ENCODE measurements at regions not wholly inside any gene's neighbourhood (a gene's known extent, or its start where the extent isn't known, plus 50 kb on each side); places are given as distances from the start of the nearest gene placed in this dataset.

DNA sequence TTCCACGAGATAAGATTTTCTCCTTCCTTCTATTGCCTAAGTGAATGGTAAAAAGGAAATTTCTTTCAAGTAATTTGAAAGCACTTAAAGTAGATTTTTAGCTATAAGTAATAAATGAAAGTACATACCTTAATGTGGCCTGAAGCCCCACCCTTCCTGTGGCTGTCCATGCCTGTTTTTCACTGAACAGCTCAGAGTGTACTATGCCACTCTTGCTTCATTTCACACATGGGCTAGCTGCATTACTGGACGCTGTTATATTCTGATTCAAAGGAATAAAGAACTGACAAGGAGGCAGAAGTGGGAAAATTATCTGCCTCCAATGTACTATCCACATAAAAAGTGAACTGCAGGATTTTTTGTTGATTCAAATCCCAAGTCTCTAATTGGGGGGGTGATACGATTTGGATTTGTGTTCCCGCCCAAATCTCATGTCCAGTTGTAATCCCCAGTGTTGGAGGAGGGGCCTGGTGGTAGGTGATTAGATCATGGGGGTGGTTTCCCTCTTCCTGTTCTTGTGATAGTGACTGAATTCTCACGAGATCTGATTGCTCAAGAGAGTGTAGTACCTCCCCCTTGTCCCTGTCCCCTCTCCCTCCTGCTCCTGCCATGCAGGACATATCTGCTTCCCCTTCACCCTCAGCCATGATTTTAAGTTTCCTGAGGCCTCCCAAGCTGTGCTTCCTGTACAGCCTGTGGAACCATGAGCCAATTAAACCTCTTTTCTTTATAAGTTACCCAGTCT lies 154.7 kb upstream of the SGCG start:
- no peak overlapping the region for H3K4me3 ChIP-seq (ENCODE audit: low read depth, low read length)
- no peak overlapping the region for H3K4me2 ChIP-seq (ENCODE audit: low read length)
- peaks cover 2% of the 10 kb centered on the region for H3K9me3 ChIP-seq (ENCODE audit: insufficient read depth, low read depth, low read length)
- H4K91ac ChIP-seq (ENCODE audit: low read depth, low read length): no peak overlapping the region
- no peaks in the 10 kb centered on the region for H3K36me3 ChIP-seq (ENCODE audit: control insufficient read depth in 1 of 2, insufficient read depth in 2 of 2, low read length in 2 of 2)
- H2AFZ ChIP-seq (ENCODE audit: insufficient read depth, low read length, poor library complexity): no peak overlapping the region
- H3K79me1 ChIP-seq (ENCODE audit: low read length): no peaks in the 10 kb centered on the region
- DNase-seq: no peak
- H3K4me1 ChIP-seq (ENCODE audit: control insufficient read depth in 1 of 2, insufficient read depth in 2 of 2, low read length in 2 of 2): no peaks in the 10 kb centered on the region
- no peak overlapping the region for H4K12ac ChIP-seq (ENCODE audit: low read depth, low read length)
- H3K9ac ChIP-seq (ENCODE audit: low read length): no peak overlapping the region
- H3K27ac ChIP-seq (ENCODE audit: low read depth, low read length): no peak overlapping the region
- H3K18ac ChIP-seq (ENCODE audit: low read length): no peak overlapping the region
- H3K14ac ChIP-seq (ENCODE audit: low read length): no peak overlapping the region
- no peaks in the 10 kb centered on the region for H3K27me3 ChIP-seq (ENCODE audit: insufficient read depth, low read length)
- H2BK5ac ChIP-seq (ENCODE audit: low read depth, low read length, poor library complexity): no peak overlapping the region
- no peak overlapping the region for H3K23ac ChIP-seq (ENCODE audit: low read length)
- H3K79me2 ChIP-seq (ENCODE audit: control insufficient read depth, insufficient read depth, low read length, poor library complexity): no peaks in the 10 kb centered on the region
- H3K4ac ChIP-seq (ENCODE audit: low read depth, low read length): no peak overlapping the region
- H4K8ac ChIP-seq (ENCODE audit: low read depth, low read length): no peak overlapping the region
- H2BK12ac ChIP-seq (ENCODE audit: low read length): no peak overlapping the region
- H2BK120ac ChIP-seq (ENCODE audit: insufficient read depth, low read length, poor library complexity): no peak overlapping the region
- no CpG with 5 or more reads among the region's 5 CpGs for WGBS (ENCODE audit: extremely low coverage, insufficient coverage, insufficient read length)
- H2AK5ac ChIP-seq (ENCODE audit: low read length): no peak overlapping the region

DNA sequence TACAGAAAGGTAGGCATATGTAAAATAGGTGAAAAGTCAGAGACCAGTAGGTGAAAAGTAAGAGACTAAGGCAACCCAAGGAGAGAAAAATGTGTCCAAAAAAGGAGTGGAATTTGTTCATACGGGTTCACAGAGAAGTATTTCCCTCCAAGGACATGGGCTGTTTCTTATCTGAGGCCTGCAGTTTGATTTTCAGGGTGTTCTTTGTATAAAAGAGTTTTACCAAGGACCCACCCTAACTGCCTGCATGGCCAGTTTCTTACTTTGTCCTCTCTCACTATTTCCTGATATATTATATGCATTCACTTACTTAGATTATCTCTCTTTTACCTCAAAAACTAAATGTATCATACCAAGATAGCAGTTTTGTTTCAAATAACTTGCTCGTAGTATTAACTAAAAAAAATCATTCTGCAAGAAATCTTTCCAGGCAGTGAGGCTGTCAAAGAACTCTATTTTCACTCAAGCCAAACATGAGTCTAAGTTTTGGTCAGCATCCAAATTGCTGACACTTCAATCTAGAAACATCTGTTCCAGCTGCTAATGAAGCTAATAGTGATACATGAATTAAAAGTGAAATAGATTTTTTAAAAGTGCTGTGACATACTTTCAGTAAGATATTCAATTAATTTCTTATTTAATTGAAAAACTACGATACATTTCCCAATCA lies 141.4 kb upstream of the SGCG start:
- WGBS (ENCODE audit: extremely low coverage, insufficient coverage, insufficient read length): no CpG with 5 or more reads among the region's 3 CpGs

DNA sequence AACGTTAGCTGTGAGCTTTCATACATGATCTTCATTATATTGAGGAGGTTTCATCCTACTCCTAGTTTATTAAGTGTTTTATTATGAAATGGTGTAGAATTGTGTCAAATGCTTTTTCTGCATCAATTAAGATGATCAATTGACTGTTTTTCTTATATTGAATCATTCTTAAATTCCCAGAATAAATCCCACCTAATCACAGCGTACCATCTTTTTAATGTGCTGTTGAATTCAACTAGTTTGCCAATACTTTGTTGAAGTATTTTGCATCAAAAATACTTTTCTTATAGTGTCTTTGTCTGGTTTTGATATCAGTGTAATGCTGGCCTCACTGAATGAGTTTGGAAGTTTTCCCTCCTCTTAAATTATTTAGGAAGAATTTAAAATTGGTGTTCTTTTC lies 138.6 kb upstream of the SGCG start:
- Histone ChIP-seq H3K79me1 (ENCODE audit: low read length) (no peaks in the 10 kb centered on the region), H3K79me2 (ENCODE audit: control insufficient read depth, insufficient read depth, low read length, poor library complexity) (no peaks in the 10 kb centered on the region), H2AFZ (ENCODE audit: insufficient read depth, low read length, poor library complexity) (no peak overlapping the region), H3K27ac (ENCODE audit: low read depth, low read length) (no peak overlapping the region), H3K27me3 (ENCODE audit: insufficient read depth, low read length) (no peaks in the 10 kb centered on the region), H3K9me3 (ENCODE audit: insufficient read depth, low read depth, low read length) (no peaks in the 10 kb centered on the region), H3K18ac (ENCODE audit: low read length) (no peak overlapping the region), H3K4ac (ENCODE audit: low read depth, low read length) (no peak overlapping the region), H3K4me3 (ENCODE audit: low read depth, low read length) (no peak overlapping the region), H3K9ac (ENCODE audit: low read length) (no peak overlapping the region), H2BK120ac (ENCODE audit: insufficient read depth, low read length, poor library complexity) (no peak overlapping the region), H3K4me2 (ENCODE audit: low read length) (no peak overlapping the region), H2BK12ac (ENCODE audit: low read length) (no peak overlapping the region), H2BK5ac (ENCODE audit: low read depth, low read length, poor library complexity) (no peak overlapping the region), H4K12ac (ENCODE audit: low read depth, low read length) (no peak overlapping the region), H4K91ac (ENCODE audit: low read depth, low read length) (no peak overlapping the region), H3K23ac (ENCODE audit: low read length) (no peak overlapping the region), H3K14ac (ENCODE audit: low read length) (no peak overlapping the region), H3K36me3 (ENCODE audit: control insufficient read depth in 1 of 2, insufficient read depth in 2 of 2, low read length in 2 of 2) (no peaks in the 10 kb centered on the region), H3K4me1 (ENCODE audit: control insufficient read depth in 1 of 2, insufficient read depth in 2 of 2, low read length in 2 of 2) (no peaks in the 10 kb centered on the region), H2AK5ac (ENCODE audit: low read length) (no peak overlapping the region), H4K8ac (ENCODE audit: low read depth, low read length) (no peak overlapping the region)
- WGBS (ENCODE audit: extremely low coverage, insufficient coverage, insufficient read length): no CpG with 5 or more reads among the region's 2 CpGs
- no peak for DNase-seq

More for the DNA sequence above, 141.4 kb upstream of the SGCG start:
- no peak overlapping the region for H3K4me3 ChIP-seq (ENCODE audit: low read depth, low read length)
- H2AFZ ChIP-seq (ENCODE audit: insufficient read depth, low read length, poor library complexity): no peak overlapping the region
- peak in 1 of 2 donors; percentile 80 for DNase-seq
- no peak overlapping the region for H2BK120ac ChIP-seq (ENCODE audit: insufficient read depth, low read length, poor library complexity)
- H3K79me2 ChIP-seq (ENCODE audit: control insufficient read depth, insufficient read depth, low read length, poor library complexity): no peaks in the 10 kb centered on the region
- H4K91ac ChIP-seq (ENCODE audit: low read depth, low read length): no peak overlapping the region
- no peak overlapping the region for H3K18ac ChIP-seq (ENCODE audit: low read length)
- no peaks in the 10 kb centered on the region for H3K9me3 ChIP-seq (ENCODE audit: insufficient read depth, low read depth, low read length)
- no peak overlapping the region for H3K23ac ChIP-seq (ENCODE audit: low read length)
- H3K9ac ChIP-seq (ENCODE audit: low read length): no peak overlapping the region
- H3K27me3 ChIP-seq (ENCODE audit: insufficient read depth, low read length): no peaks in the 10 kb centered on the region
- H3K14ac ChIP-seq (ENCODE audit: low read length): no peak overlapping the region
- no peak overlapping the region for H2BK12ac ChIP-seq (ENCODE audit: low read length)
- no peak overlapping the region for H4K12ac ChIP-seq (ENCODE audit: low read depth, low read length)
- H4K8ac ChIP-seq (ENCODE audit: low read depth, low read length): no peak overlapping the region
- H3K4ac ChIP-seq (ENCODE audit: low read depth, low read length): no peak overlapping the region
- no peak overlapping the region for H3K27ac ChIP-seq (ENCODE audit: low read depth, low read length)
- H2BK5ac ChIP-seq (ENCODE audit: low read depth, low read length, poor library complexity): no peak overlapping the region
- H3K4me1 ChIP-seq (ENCODE audit: control insufficient read depth in 1 of 2, insufficient read depth in 2 of 2, low read length in 2 of 2): no peaks in the 10 kb centered on the region
- no peak overlapping the region for H3K4me2 ChIP-seq (ENCODE audit: low read length)
- no peak overlapping the region for H2AK5ac ChIP-seq (ENCODE audit: low read length)
- H3K79me1 ChIP-seq (ENCODE audit: low read length): no peaks in the 10 kb centered on the region
- no peaks in the 10 kb centered on the region for H3K36me3 ChIP-seq (ENCODE audit: control insufficient read depth in 1 of 2, insufficient read depth in 2 of 2, low read length in 2 of 2)

DNA sequence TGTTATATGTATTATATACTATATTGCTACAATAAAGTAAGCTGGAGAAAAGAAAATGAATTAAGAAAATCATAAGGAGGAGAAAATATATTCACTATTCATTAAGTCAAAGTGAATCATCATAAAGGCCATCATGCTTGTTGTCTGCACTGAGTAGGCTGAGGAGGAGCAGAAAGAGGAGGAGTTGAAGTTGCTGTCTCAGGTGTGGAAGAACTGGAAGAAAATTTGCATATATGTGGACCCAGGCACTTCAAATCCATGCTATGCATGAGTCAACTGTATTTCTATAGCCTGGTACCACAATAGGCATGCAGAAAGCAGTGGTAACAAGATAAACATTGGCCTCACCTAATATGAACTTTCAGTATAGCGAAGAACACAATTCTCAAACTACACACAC lies 135.9 kb upstream of the SGCG start:
- Histone ChIP-seq H2AFZ (ENCODE audit: insufficient read depth, low read length, poor library complexity) (no peak overlapping the region), H3K79me2 (ENCODE audit: control insufficient read depth, insufficient read depth, low read length, poor library complexity) (no peaks in the 10 kb centered on the region), H3K18ac (ENCODE audit: low read length) (no peak overlapping the region), H3K4me3 (ENCODE audit: low read depth, low read length) (no peak overlapping the region), H3K4me2 (ENCODE audit: low read length) (no peak overlapping the region), H3K14ac (ENCODE audit: low read length) (no peak overlapping the region), H3K27me3 (ENCODE audit: insufficient read depth, low read length) (no peaks in the 10 kb centered on the region), H2AK5ac (ENCODE audit: low read length) (no peak overlapping the region), H3K27ac (ENCODE audit: low read depth, low read length) (no peak overlapping the region), H3K4ac (ENCODE audit: low read depth, low read length) (no peak overlapping the region), H3K36me3 (ENCODE audit: control insufficient read depth in 1 of 2, insufficient read depth in 2 of 2, low read length in 2 of 2) (no peaks in the 10 kb centered on the region), H3K4me1 (ENCODE audit: control insufficient read depth in 1 of 2, insufficient read depth in 2 of 2, low read length in 2 of 2) (no peaks in the 10 kb centered on the region), H3K9ac (ENCODE audit: low read length) (no peak overlapping the region), H3K23ac (ENCODE audit: low read length) (no peak overlapping the region), H4K12ac (ENCODE audit: low read depth, low read length) (no peak overlapping the region), H4K91ac (ENCODE audit: low read depth, low read length) (no peak overlapping the region), H2BK5ac (ENCODE audit: low read depth, low read length, poor library complexity) (no peak overlapping the region), H3K9me3 (ENCODE audit: insufficient read depth, low read depth, low read length) (no peaks in the 10 kb centered on the region), H2BK120ac (ENCODE audit: insufficient read depth, low read length, poor library complexity) (no peak overlapping the region), H4K8ac (ENCODE audit: low read depth, low read length) (no peak overlapping the region), H2BK12ac (ENCODE audit: low read length) (no peak overlapping the region), H3K79me1 (ENCODE audit: low read length) (no peaks in the 10 kb centered on the region)
- no CpG with 5 or more reads among the region's 1 CpG for WGBS (ENCODE audit: extremely low coverage, insufficient coverage, insufficient read length)
- no peak for DNase-seq
